Uterus (tissue), 2 donors: ENCODE measurements at regions not wholly inside any gene's neighbourhood (a gene's known extent, or its start where the extent isn't known, plus 50 kb on each side); places are given as distances from the start of the nearest gene placed in this dataset.

Experiments
- POLR2A ChIP-seq, 2 donors: fragments of 450-650 bp; IDR thresholded peaks; one replicate each; pipeline ENCODE4 v1.6.1; 2016; ENCODE audit warnings: antibody characterized with exemption in 2 of 2, mild to moderate bottlenecking in 1 of 2, moderate library complexity in 1 of 2
- TF ChIP-seq, protein P1 (sequence below), 4 experiments: fragments of 200-600 bp in 2 of 4; fragments of 450-650 bp in 2 of 4; sonication (generic) in 2 of 4; IDR thresholded peaks; one replicate each; pipeline ENCODE4 v1.5.1; 2016 to 2019; ENCODE audit warnings: antibody characterized with exemption in 4 of 4, mild to moderate bottlenecking in 2 of 4, moderate library complexity in 1 of 4

DNA sequence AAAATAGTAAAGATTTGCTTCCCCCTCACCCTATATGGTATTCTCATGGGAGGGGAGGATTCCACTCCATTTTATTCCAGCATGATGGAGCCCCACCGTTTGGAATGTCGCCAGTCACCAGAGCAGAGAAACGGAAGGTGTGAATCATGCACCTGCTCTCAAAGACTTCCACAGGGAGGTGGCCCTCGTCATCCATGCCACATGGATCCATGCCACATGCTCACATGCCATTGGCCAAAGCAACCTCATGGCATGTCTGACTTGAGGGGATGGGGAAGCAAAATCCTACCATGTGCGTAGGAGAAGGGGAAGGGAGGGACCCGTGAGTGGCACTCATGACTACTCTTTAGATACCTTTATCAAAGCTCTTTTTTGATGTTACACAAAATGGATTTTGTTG lies 256.0 kb downstream of the SKAP2 start:
- TF ChIP-seq, protein P1, sequence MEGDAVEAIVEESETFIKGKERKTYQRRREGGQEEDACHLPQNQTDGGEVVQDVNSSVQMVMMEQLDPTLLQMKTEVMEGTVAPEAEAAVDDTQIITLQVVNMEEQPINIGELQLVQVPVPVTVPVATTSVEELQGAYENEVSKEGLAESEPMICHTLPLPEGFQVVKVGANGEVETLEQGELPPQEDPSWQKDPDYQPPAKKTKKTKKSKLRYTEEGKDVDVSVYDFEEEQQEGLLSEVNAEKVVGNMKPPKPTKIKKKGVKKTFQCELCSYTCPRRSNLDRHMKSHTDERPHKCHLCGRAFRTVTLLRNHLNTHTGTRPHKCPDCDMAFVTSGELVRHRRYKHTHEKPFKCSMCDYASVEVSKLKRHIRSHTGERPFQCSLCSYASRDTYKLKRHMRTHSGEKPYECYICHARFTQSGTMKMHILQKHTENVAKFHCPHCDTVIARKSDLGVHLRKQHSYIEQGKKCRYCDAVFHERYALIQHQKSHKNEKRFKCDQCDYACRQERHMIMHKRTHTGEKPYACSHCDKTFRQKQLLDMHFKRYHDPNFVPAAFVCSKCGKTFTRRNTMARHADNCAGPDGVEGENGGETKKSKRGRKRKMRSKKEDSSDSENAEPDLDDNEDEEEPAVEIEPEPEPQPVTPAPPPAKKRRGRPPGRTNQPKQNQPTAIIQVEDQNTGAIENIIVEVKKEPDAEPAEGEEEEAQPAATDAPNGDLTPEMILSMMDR (IDR thresholded peaks at IDR 0.05) = no peak
- TF ChIP-seq POLR2A (IDR thresholded peaks at IDR 0.05) = no peak
